ENCODE measurements at regions not wholly inside any gene's neighbourhood (a gene's known extent, or its start where the extent isn't known, plus 50 kb on each side); places are given as distances from the start of the nearest gene placed in this dataset.

DNA sequence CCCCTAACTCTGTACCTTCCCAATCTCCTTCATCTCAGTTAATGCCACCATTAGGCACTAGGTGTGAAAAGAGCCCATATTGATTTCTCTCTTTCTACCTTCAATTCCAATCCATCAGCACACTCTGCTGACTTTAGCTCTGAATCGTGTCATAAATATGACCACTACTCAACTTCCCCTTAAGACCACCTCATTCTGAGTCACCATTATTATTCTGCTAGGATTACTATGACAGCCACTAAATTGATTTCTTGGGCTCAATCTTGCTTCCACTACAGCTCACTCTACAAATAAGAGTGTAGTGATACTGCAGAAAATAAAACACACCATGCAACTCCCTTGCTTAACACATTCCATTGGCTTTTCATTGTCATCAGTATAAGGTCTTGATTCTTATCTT lies 1449.0 kb upstream of the FLRT2 start:
- TF ChIP-seq, protein P1, sequence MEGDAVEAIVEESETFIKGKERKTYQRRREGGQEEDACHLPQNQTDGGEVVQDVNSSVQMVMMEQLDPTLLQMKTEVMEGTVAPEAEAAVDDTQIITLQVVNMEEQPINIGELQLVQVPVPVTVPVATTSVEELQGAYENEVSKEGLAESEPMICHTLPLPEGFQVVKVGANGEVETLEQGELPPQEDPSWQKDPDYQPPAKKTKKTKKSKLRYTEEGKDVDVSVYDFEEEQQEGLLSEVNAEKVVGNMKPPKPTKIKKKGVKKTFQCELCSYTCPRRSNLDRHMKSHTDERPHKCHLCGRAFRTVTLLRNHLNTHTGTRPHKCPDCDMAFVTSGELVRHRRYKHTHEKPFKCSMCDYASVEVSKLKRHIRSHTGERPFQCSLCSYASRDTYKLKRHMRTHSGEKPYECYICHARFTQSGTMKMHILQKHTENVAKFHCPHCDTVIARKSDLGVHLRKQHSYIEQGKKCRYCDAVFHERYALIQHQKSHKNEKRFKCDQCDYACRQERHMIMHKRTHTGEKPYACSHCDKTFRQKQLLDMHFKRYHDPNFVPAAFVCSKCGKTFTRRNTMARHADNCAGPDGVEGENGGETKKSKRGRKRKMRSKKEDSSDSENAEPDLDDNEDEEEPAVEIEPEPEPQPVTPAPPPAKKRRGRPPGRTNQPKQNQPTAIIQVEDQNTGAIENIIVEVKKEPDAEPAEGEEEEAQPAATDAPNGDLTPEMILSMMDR (IDR thresholded peaks at IDR 0.05; ENCODE audit: borderline replicate concordance, control extremely low read depth, extremely low read depth, insufficient read depth, missing control alignments): no peak
- DNase-seq (ENCODE audit: low spot score): no peak
- in situ Hi-C loops (cut with MboI; ENCODE audit: low sequenced_read_pairs, unreplicated experiment): no loop called here

DNA sequence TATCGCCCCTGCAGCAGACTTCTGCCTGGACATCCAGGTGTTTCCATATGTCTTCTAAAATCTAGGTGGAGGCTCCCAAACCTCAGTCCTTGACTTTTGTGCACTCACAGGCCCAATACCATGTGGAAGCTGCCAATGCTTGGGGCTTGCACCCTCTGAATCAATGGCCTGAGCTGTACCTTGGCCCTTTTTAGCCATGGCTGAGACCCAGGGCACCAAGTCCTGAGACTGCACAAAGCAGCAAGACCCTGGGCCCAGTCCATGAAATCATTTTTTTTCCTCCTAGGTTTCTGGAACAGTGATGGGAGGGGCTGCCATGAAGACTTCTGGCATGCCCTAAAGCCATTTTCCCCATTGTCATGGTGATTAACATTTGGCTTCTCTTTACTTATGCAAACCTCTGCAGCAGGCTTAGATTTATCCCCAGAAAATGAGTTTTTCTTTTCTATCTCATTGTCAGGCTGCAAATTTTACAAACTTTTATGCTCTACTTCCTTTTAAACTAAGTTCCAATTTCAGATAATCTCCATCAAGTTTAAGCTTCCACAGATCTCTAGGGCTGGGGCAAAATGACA lies 1445.8 kb upstream of the FLRT2 start:
- TF ChIP-seq, protein P1 (IDR thresholded peaks at IDR 0.05; ENCODE audit: borderline replicate concordance, control extremely low read depth, extremely low read depth, insufficient read depth, missing control alignments): no peak
- DNase-seq (ENCODE audit: low spot score): no peak
- in situ Hi-C loops (cut with MboI; ENCODE audit: low sequenced_read_pairs, unreplicated experiment): no loop called here

- TF ChIP-seq, protein P1 (IDR thresholded peaks at IDR 0.05; ENCODE audit: borderline replicate concordance, control extremely low read depth, extremely low read depth, insufficient read depth, missing control alignments): no peak
- no peak for DNase-seq (ENCODE audit: low spot score)
- in situ Hi-C loops (cut with MboI; ENCODE audit: low sequenced_read_pairs, unreplicated experiment): no loop called here
Measured at GRCh38 chr14:84085493-84085892, 1444.5 kb upstream of the FLRT2 start.

DNA sequence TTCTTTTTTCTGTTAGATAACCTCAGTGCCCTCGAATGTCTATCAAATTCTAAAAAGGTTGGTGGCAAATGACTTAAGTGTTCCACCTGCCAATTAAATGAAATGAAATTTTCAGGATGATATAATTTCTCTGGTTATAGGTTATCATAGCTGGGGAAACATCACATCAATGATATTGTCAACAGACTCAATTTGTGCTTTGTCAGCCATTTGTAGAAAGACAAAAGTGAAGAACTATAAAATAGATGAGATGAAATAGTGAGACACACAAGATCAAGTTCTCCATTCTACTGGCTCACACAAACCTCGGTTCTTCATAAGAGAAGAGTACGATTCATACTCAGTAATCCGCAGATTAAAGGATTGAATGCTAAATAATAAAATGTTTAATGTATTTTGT lies 1443.2 kb upstream of the FLRT2 start:
- in situ Hi-C loops (cut with MboI; ENCODE audit: low sequenced_read_pairs, unreplicated experiment): no loop called here
- DNase-seq (ENCODE audit: low spot score): no peak
- TF ChIP-seq, protein P1 (IDR thresholded peaks at IDR 0.05; ENCODE audit: borderline replicate concordance, control extremely low read depth, extremely low read depth, insufficient read depth, missing control alignments): no peak

DNA sequence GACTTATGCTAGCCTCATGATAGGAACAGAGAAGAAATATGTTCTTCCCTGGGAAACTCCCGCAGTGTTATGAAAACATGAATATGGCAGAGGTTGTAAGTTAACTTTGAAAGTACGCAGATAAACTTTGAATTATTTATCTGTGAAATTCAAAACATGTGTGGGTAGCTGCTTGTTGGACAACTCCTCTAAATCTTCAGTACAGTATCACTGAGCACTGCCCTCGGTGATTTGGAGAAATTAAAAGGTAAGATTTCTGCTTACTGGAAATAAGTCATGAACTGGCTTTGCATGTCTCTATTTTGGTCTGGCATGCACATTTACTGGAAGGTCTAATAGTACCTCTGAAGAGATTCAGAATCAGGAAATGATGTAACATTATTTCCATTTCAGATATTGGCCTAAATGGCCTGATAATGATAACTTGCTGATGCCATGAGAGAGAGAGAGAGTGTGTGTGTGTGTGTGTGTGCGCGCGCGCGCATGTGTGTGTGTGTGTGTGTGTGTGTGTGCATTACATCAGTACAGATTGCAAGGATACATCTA lies 1441.9 kb upstream of the FLRT2 start:
- in situ Hi-C loops (cut with MboI; ENCODE audit: low sequenced_read_pairs, unreplicated experiment): no loop called here
- TF ChIP-seq, protein P1 (IDR thresholded peaks at IDR 0.05; ENCODE audit: borderline replicate concordance, control extremely low read depth, extremely low read depth, insufficient read depth, missing control alignments): no peak

GRCh38 chr14:84090837-84091236 lies 1439.1 kb upstream of the FLRT2 start:
- in situ Hi-C loops (cut with MboI; ENCODE audit: low sequenced_read_pairs, unreplicated experiment): no loop called here
- TF ChIP-seq, protein P1 (IDR thresholded peaks at IDR 0.05; ENCODE audit: borderline replicate concordance, control extremely low read depth, extremely low read depth, insufficient read depth, missing control alignments): no peak
- DNase-seq (ENCODE audit: low spot score): no peak

More for the DNA sequence above, 1441.9 kb upstream of the FLRT2 start:
- DNase-seq (ENCODE audit: low spot score): no peak

Data from GM13976 (cell line).